H9 (cell line): ENCODE measurements at regions not wholly inside any gene's neighbourhood (a gene's known extent, or its start where the extent isn't known, plus 50 kb on each side); places are given as distances from the start of the nearest gene placed in this dataset.

Source experiments
- DNase-seq: peaks from one replicate; pipeline ENCODE4 v3.0.0-alpha.2; 2017
- H2AFZ ChIP-seq: one replicate; pipeline ENCODE4 v1.6.1; 2013; ENCODE audit warnings: mild to moderate bottlenecking, low read length, control low read depth, moderate library complexity
- H2AK5ac ChIP-seq: 2 replicates; pipeline ENCODE4 v1.6.1; 2013; ENCODE audit warnings: low read length, control low read depth, mixed read lengths; ENCODE audit not compliant: insufficient read length
- H2BK120ac ChIP-seq: one replicate; pipeline ENCODE4 v1.6.1; 2013; ENCODE audit warnings: low read depth, mild to moderate bottlenecking, low read length, control low read depth, inconsistent platforms; ENCODE audit not compliant: poor library complexity, severe bottlenecking
- H2BK12ac ChIP-seq: 2 replicates; pipeline ENCODE4 v1.6.1; 2013; ENCODE audit warnings: low read length, control low read depth, mixed read lengths, low read depth; ENCODE audit not compliant: insufficient read length
- H2BK15ac ChIP-seq: 2 replicates; pipeline ENCODE4 v1.6.1; 2013; ENCODE audit warnings: low read depth, low read length, control low read depth
- H2BK20ac ChIP-seq: one replicate; pipeline ENCODE4 v1.6.1; 2013; ENCODE audit warnings: low read depth, mild to moderate bottlenecking, low read length, control low read depth, inconsistent platforms; ENCODE audit not compliant: poor library complexity, severe bottlenecking
- H2BK5ac ChIP-seq: 2 replicates; pipeline ENCODE4 v1.6.1; 2013; ENCODE audit warnings: low read length, control low read depth, mixed read lengths; ENCODE audit not compliant: insufficient read length
- H3K14ac ChIP-seq: 2 replicates; pipeline ENCODE4 v1.6.1; 2013; ENCODE audit warnings: low read length, control low read depth; ENCODE audit not compliant: insufficient read depth
- H3K18ac ChIP-seq: 2 replicates; pipeline ENCODE4 v1.6.1; 2013; ENCODE audit warnings: low read depth, mild to moderate bottlenecking, mixed read lengths, low read length, control low read depth; ENCODE audit not compliant: insufficient read length
- H3K23ac ChIP-seq: 2 replicates; pipeline ENCODE4 v1.6.1; 2013; ENCODE audit warnings: low read length, control low read depth, mixed read lengths, low read depth; ENCODE audit not compliant: insufficient read length
- H3K23me2 ChIP-seq: 2 replicates; pipeline ENCODE4 v1.6.1; 2013; ENCODE audit warnings: low read depth, mild to moderate bottlenecking, mixed read lengths, low read length, control low read depth; ENCODE audit not compliant: insufficient read length, poor library complexity, severe bottlenecking
- H3K27ac ChIP-seq: 2 replicates; pipeline ENCODE4 v1.5.1; 2013; ENCODE audit warnings: low read length, control low read depth, mixed read lengths, low read depth; ENCODE audit not compliant: insufficient read length
- H3K27me3 ChIP-seq: 2 replicates; pipeline ENCODE4 v1.6.1; 2013; ENCODE audit warnings: low read length, control low read depth, inconsistent platforms; ENCODE audit not compliant: insufficient read depth
- H3K4ac ChIP-seq: 2 replicates; pipeline ENCODE4 v1.6.1; 2013; ENCODE audit warnings: low read depth, mild to moderate bottlenecking, control low read depth, inconsistent platforms, low read length, moderate library complexity
- H3K4me1 ChIP-seq: 2 replicates; pipeline ENCODE4 v1.6.1; 2013; ENCODE audit warnings: low read length, control low read depth, inconsistent platforms; ENCODE audit not compliant: insufficient read depth
- H3K4me2 ChIP-seq: 2 replicates; pipeline ENCODE4 v1.6.1; 2013; ENCODE audit warnings: low read length, control low read depth, mixed read lengths; ENCODE audit not compliant: insufficient read length, insufficient read depth
- H3K56ac ChIP-seq: 2 replicates; pipeline ENCODE4 v1.6.1; 2013; ENCODE audit warnings: low read depth, mild to moderate bottlenecking, mixed read lengths, low read length, control low read depth; ENCODE audit not compliant: insufficient read length
- H3K79me1 ChIP-seq: 2 replicates; pipeline ENCODE4 v1.6.1; 2013; ENCODE audit warnings: low read depth, mild to moderate bottlenecking, moderate library complexity, low read length, control low read depth, inconsistent platforms; ENCODE audit not compliant: insufficient read depth, poor library complexity, severe bottlenecking
- H3K79me2 ChIP-seq: 2 replicates; pipeline ENCODE4 v1.6.1; 2013; ENCODE audit warnings: low read length, control low read depth, inconsistent platforms; ENCODE audit not compliant: insufficient read depth
- H3K9ac ChIP-seq: 2 replicates; pipeline ENCODE4 v1.6.1; 2013; ENCODE audit warnings: low read length, control low read depth, mixed read lengths; ENCODE audit not compliant: insufficient read length; ENCODE audit errors: extremely low read depth
- H3K9me3 ChIP-seq: one replicate; pipeline ENCODE4 v1.6.1; 2013; ENCODE audit warnings: low read depth, low read length, inconsistent platforms; ENCODE audit not compliant: control insufficient read depth
- H3T11ph ChIP-seq: one replicate; pipeline ENCODE4 v1.6.1; 2013; ENCODE audit warnings: mild to moderate bottlenecking, low read length, control low read depth, inconsistent platforms
- H4K20me1 ChIP-seq: one replicate; pipeline ENCODE4 v1.6.1; 2013; ENCODE audit not compliant: control insufficient read depth, insufficient read length, insufficient read depth
- H4K5ac ChIP-seq: 2 replicates; pipeline ENCODE4 v1.6.1; 2013; ENCODE audit warnings: low read depth, mild to moderate bottlenecking, mixed read lengths, low read length, control low read depth; ENCODE audit not compliant: insufficient read length
- H4K8ac ChIP-seq: replicated peaks from 2 replicates; pipeline ENCODE4 v1.6.1; 2013; ENCODE audit warnings: low read length, control low read depth, mixed read lengths, low read depth; ENCODE audit not compliant: insufficient read length
- H4K91ac ChIP-seq: 2 replicates; pipeline ENCODE4 v1.6.1; 2013; ENCODE audit warnings: low read depth, mild to moderate bottlenecking, moderate library complexity, mixed read lengths, low read length, control low read depth; ENCODE audit not compliant: insufficient read length
- H3K27ac Mint-ChIP-seq, 3 experiments: 2 replicates in 2 of 3; 3 replicates in 1 of 3; pipeline ENCODE4 v1.8.0; 2020 to 2021; ENCODE audit warnings: mixed read lengths in 3 of 3, mild to moderate bottlenecking in 1 of 3, moderate library complexity in 1 of 3
- H3K27me3 Mint-ChIP-seq: 2 replicates; pipeline ENCODE4 v1.8.0; 2021; ENCODE audit warnings: low read depth, mild to moderate bottlenecking, moderate library complexity, mixed read lengths
- H3K36me3 Mint-ChIP-seq, 3 experiments: 2 replicates in 2 of 3; 3 replicates in 1 of 3; pipeline ENCODE4 v1.8.0; 2020 to 2021; ENCODE audit warnings: low read depth in 3 of 3, mixed read lengths in 3 of 3; ENCODE audit not compliant: insufficient read depth in 1 of 3
- H3K4me1 Mint-ChIP-seq, 2 experiments: 2 replicates each; pipeline ENCODE4 v1.8.0; 2020; ENCODE audit warnings: mixed read lengths in 2 of 2
- H3K4me3 Mint-ChIP-seq, 2 experiments: 2 replicates in 1 of 2; 3 replicates in 1 of 2; pipeline ENCODE4 v1.8.0; 2020 to 2021; ENCODE audit warnings: mild to moderate bottlenecking in 2 of 2, mixed read lengths in 2 of 2, moderate library complexity in 1 of 2
- H3K9me3 Mint-ChIP-seq, 2 experiments: 2 replicates in 1 of 2; 3 replicates in 1 of 2; pipeline ENCODE4 v1.8.0; 2020; ENCODE audit warnings: mild to moderate bottlenecking in 2 of 2, mixed read lengths in 2 of 2, moderate library complexity in 1 of 2
- CTCF ChIP-seq: fragments of 200-600 bp; sonication (generic); conservative IDR thresholded peaks from 3 replicates; pipeline ENCODE4 v1.8.0; 2021; ENCODE audit warnings: antibody characterized with exemption, mild to moderate bottlenecking
- WGBS: extraction: QIAGEN DNeasy Blood & Tissue Kit; methylation state at CpG from one replicate; pipeline ENCODE4 v1.1.7; 2013; ENCODE audit warnings: missing lambda C conversion rate, low lambda C conversion rate, mixed read lengths; ENCODE audit not compliant: insufficient read length; ENCODE audit errors: extremely low coverage; 5-methylcytosine and 5-hydroxymethylcytosine counted together

- Histone ChIP-seq H3K79me2 (no peaks in the 10 kb centered on the region), H2BK20ac (no peak overlapping the region), H3T11ph (no peak overlapping the region), H3K27ac (no peak overlapping the region), H4K20me1 (no peaks in the 10 kb centered on the region), H2AK5ac (no peak overlapping the region), H3K9ac (no peak overlapping the region), H3K4ac (no peak overlapping the region), H3K4me2 (no peak overlapping the region), H3K79me1 (no peaks in the 10 kb centered on the region), H2BK5ac (no peak overlapping the region), H3K56ac (no peak overlapping the region), H3K14ac (no peak overlapping the region), H3K18ac (no peak overlapping the region), H4K91ac (no peak overlapping the region), H3K23me2 (no peaks in the 10 kb centered on the region), H2BK15ac (no peak overlapping the region), H2BK120ac (no peak overlapping the region), H2AFZ (no peak overlapping the region), H3K27me3 (no peaks in the 10 kb centered on the region), H4K8ac (no peak overlapping the region), H2BK12ac (no peak overlapping the region), H3K9me3 (no peaks in the 10 kb centered on the region), H4K5ac (no peak overlapping the region), H3K23ac (no peak overlapping the region), H3K4me1 (no peaks in the 10 kb centered on the region)
- no CpG with 5 or more reads among the region's 9 CpGs for WGBS
- Mint-ChIP-seq H3K4me3 (no peak overlapping the region), H3K4me1 (peaks cover 12 to 15% of the 10 kb centered on the region in 2 experiments), H3K9me3 (peaks cover 8% of the 10 kb centered on the region in 2 experiments; a peak in 4 of 5 replicates), H3K27me3 (peaks cover 28% of the 10 kb centered on the region), H3K27ac (no peak overlapping the region), H3K36me3 (peaks cover 0 to 5% (median 4%) of the 10 kb centered on the region in 3 experiments; a peak in 3 of 7 replicates)
- DNase-seq, result no peak
- no peak for TF ChIP-seq CTCF
Measured at GRCh38 chr2:238971318-238972145, 123.6 kb downstream of the TWIST2 start.
